GM19023 (cell line): ENCODE measurements at regions not wholly inside any gene's neighbourhood (a gene's known extent, or its start where the extent isn't known, plus 50 kb on each side); places are given as distances from the start of the nearest gene placed in this dataset.
A peak's percentile ranks its signal among the peaks of the same experiment; 100 is the strongest.

Experiments
- ATAC-seq: cut with Tn5 transposase; IDR thresholded peaks from one replicate; pipeline ENCODE4 v1.9.1; 2021; ENCODE audit warnings: mild to moderate bottlenecking, moderate library complexity; ENCODE audit not compliant: unreplicated experiment

GRCh38 chr12:92503971-92504593 lies 198.7 kb upstream of the PLEKHG7 start:
- ATAC-seq, result no peak

GRCh38 chr12:92503029-92503931 lies 199.5 kb upstream of the PLEKHG7 start:
- ATAC-seq, result peak; percentile 66

DNA sequence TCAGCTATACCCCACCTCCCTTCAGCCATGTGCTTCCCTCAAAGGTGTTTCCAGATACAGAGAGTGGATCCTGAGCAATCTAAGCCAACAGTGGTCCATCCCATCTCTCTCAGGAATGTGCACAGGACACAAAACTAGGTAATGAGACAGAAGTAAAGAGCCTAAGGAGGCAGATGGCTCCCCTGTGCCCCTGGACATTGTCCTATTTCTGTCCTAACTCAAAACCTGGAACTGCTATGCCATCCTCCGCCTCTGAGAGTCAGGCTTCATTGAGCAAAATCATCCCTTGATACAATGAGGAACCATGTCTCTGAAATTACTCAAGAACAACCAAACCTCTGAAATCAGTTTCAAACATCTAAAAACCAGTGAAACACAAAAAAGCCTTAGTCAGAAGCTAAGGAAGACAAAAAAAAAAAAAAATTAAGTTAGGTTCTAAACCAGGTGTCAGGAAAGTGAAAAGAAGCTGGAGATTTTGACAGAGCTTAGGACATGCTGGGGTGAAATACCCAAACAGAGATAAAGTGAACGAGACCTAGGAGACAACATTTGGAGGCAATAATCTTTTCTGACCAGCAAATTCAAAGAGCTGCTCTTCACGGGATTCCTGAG lies 200.3 kb upstream of the PLEKHG7 start:
- peak; percentile 49 for ATAC-seq

GRCh38 chr12:92496790-92497189 lies 206.0 kb upstream of the PLEKHG7 start:
- peak; percentile 47 for ATAC-seq

DNA sequence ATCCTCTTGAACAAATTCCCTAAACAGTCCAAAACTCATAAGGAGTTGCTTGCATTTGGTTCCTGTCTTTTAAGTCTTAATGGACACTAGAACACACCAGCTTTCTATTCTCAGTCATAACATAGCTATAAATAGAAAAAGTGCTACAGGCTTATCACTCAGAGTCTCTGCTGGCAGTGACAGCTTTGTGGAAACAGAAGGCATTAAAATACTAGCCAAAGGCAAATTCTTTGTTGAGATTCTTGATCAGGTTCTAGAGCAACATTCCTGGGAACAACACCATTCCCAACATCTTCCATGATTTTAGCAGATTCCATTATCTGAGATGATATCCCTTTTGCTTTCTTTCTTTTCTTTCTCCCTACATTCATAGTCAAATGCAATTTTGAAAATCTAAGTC lies 207.7 kb upstream of the PLEKHG7 start:
- ATAC-seq, result no peak

DNA sequence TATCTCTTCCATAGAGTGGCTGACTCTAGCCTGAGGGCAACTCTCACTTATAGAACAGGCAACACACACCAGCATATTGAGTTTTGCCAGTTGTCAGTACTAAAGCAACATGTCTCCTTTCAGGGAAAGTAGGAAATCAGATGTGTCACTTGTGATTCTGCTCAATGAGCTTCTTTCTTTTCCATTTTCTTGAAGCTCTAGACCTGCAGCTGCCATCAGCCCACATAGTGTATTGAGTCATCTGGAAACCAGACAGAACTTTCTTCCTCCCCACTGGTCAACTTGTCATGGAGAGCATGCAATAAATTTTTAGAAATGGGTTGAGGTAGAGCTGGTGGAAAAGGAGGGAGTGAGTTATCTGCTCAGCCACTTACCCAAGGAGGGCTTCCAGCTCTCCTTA lies 209.0 kb upstream of the PLEKHG7 start:
- ATAC-seq, result peak; percentile 68

DNA sequence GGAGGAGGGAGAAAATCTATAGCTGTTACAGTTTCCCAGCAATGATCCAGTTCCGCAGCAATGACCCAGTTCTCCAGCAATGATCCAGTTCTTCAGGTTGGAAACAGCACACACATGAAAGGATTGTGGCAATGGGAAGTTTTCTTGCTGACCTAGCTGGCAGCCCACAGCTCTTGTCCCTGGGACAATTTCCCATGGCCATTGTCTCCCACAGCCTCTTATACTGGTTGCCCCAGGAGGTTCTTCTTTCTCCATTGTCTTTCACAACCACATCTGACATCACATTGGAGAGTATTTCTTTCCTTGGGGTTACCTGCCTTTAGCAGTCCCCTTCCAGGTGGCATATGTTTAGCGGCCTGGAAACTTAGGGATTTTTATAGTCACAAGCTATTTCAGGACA lies 209.8 kb upstream of the PLEKHG7 start:
- no peak for ATAC-seq

DNA sequence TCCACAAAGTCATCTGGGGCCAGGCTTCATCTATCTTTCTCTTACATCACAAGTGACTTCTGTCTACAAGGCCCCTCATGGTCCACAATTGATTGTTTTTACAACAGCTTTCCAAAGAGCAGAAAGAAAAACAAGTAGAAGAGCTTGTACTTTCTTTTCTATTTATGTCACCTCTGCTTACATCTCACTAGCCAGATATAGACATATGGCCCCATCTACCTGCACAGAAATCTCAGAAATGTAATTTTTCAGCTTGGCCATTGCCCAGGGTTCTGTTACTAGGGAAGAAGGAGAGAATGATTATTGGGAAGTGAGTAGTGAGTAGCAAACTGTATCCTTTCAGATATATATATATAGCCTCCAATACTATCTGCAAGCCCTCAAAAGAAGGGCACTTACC lies 210.5 kb upstream of the PLEKHG7 start:
- no peak for ATAC-seq

- no peak for ATAC-seq
Measured at GRCh38 chr12:92489781-92490180, 213.0 kb upstream of the PLEKHG7 start.

DNA sequence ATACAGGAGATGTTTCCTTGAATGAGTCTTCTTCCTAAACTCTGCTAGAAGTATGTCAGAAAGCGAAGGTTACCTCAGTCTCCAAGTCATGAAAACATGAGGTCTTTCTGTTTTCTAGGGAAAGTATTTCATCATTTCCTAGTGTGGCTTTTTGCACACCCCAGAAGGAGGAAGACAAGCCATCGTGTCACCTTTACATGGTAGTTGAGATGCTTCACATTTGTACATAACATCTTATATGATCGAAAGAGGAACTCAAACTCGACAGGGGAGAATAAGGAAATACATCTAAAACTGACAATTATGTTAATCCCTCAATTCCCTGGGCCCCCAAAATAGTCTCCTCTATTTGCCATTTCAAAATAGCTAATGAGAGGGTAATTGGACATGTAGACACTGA lies 214.1 kb upstream of the PLEKHG7 start:
- ATAC-seq, result no peak

DNA sequence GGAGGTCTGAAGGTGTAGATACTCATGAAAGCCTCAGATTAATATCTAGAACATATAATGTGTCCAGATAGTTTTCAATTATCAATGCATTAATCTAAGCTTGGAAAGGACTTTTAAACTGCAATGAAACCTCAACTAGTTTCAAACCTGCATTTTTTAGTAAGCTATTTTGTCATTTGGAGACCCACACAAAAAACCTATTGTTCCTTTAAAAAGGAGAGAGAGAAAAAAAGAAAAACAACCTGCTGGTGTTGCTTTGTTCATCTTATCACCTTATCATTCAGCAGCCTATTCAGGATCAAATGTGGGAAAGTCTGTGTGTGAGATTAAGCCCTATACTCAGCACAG lies 215.7 kb upstream of the PLEKHG7 start:
- no peak for ATAC-seq

GRCh38 chr12:92486443-92487137 lies 216.2 kb upstream of the PLEKHG7 start:
- no peak for ATAC-seq

GRCh38 chr12:92485351-92486348 lies 217.1 kb upstream of the PLEKHG7 start:
- no peak for ATAC-seq

- no peak for ATAC-seq
Measured at GRCh38 chr12:92482599-92482998, 220.2 kb upstream of the PLEKHG7 start.

GRCh38 chr12:92481066-92481465 lies 221.7 kb upstream of the PLEKHG7 start:
- ATAC-seq, result no peak

DNA sequence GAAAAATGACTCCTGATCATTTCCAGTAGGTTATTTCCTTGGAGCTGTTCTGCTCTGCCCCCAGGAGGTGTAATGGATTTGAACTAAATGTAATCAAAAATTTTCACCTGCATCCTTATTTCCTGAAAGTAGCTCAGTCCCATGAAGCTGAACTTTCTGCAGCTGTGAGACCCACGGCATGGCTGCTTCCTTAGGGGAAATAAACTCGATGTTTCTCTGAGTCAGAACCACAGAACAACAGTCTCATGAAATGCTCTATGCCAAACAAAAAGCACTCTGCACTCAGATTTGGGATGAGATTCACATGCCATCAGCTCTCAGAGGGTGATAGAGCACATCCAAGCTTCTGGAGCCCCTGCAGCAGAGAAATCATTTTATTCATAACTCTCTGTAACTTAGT lies 224.1 kb upstream of the PLEKHG7 start:
- ATAC-seq, result no peak

DNA sequence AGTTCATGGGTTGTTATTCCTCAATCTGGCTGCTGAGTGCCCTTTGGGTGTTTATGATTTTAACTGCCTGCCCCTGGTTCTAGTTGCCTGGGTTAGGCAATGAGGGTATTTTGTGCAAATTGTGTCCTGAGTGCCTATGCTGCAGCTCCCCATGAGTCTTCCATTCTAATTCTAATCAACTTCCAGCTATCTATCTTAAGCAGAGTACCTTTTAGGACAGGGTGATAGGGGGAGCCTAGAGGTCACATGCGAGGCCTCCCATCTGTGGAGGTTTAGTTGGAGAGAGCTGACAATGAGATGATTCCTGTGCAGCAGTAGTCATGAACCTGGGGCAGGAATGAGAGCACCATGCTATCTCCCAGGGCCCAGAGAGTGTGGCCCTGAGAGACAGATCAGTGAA lies 225.9 kb upstream of the PLEKHG7 start:
- ATAC-seq, result no peak

DNA sequence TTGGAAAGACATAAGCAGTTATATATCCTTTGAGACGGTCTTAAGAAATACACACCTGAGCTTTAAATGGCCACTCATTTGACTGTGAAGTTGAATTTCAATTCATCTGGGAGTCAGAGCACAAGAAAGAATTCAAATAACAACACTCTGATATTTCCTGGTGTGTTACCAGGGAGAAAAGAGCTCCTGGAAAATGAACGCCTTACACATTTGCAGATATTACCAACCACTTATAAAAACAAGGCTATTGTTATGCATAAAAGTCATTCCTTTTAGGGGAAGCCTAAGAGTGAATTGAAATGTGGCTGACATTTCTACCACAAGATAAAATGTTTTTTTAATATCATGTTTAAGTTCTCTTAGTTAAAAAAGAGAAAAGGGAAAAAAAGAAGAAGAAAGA lies 229.2 kb upstream of the PLEKHG7 start:
- no peak for ATAC-seq

- ATAC-seq, result no peak
Measured at GRCh38 chr12:92472201-92472600, 230.6 kb upstream of the PLEKHG7 start.

DNA sequence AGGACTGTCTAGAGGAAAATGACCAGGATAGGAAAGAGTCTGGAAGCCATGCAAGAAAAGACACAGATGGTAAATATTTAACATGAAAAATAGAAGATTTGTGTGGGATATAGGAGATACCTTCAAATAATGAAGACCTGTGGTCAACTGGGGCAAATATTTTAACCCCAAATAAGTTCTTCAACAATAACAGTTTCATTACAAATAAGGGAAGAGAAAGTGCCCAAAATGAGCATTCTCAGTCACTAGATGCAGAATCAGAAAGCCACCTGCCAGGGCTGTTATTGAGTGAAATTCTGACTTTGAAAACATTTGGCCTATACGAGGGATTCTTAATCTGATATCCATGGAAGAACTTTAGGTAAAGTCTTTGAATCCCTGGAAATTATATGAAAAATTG lies 231.2 kb upstream of the PLEKHG7 start:
- no peak for ATAC-seq
